LNCaP clone FGC (cell line): ENCODE measurements at regions not wholly inside any gene's neighbourhood (a gene's known extent, or its start where the extent isn't known, plus 50 kb on each side); places are given as distances from the start of the nearest gene placed in this dataset.

ENCODE experiments used
- DNase-seq: peaks from one replicate; pipeline ENCODE4 v3.0.0-alpha.2; 2011; ENCODE audit warnings: low read depth
- H3K4me3 ChIP-seq: 2 replicates; pipeline ENCODE4 v1.5.1; 2011; ENCODE audit warnings: mild to moderate bottlenecking, low read depth, low read length, control low read depth
- TF ChIP-seq, protein P1 (sequence below): IDR thresholded peaks from 2 replicates; pipeline ENCODE4 v1.5.1; 2012; ENCODE audit warnings: mild to moderate bottlenecking; ENCODE audit not compliant: control insufficient read depth, insufficient read depth; ENCODE audit errors: extremely low read depth

DNA sequence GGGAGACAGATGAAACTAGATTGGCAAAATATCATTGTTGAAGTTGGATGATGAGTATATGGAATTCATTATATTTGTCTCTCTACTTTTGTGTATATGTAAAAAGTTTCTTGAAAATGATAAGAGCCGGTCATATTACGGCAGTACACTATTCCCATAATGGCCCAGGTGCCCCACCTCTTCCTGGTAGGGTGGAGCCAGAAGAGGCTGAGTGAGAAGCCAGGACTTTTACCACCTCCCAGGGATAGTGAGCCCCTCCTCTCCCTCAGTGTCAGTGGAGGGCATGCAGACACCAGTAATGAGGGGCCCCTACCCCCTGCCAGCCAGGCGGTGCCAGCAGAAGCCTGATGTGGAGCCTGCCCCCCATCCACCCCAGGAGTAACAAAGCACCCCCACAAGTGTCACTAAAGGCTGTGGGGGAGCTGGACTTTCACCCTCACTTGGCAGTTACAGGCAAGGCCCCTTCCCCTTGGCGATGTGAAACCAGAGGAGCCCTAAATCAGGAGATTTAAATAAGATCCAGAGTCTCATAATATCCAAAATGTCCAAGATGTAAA lies 198.9 kb upstream of the RBBP8 start:
- TF ChIP-seq, protein P1, sequence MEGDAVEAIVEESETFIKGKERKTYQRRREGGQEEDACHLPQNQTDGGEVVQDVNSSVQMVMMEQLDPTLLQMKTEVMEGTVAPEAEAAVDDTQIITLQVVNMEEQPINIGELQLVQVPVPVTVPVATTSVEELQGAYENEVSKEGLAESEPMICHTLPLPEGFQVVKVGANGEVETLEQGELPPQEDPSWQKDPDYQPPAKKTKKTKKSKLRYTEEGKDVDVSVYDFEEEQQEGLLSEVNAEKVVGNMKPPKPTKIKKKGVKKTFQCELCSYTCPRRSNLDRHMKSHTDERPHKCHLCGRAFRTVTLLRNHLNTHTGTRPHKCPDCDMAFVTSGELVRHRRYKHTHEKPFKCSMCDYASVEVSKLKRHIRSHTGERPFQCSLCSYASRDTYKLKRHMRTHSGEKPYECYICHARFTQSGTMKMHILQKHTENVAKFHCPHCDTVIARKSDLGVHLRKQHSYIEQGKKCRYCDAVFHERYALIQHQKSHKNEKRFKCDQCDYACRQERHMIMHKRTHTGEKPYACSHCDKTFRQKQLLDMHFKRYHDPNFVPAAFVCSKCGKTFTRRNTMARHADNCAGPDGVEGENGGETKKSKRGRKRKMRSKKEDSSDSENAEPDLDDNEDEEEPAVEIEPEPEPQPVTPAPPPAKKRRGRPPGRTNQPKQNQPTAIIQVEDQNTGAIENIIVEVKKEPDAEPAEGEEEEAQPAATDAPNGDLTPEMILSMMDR = no peak
- H3K4me3 ChIP-seq = no peak overlapping the region
- no peak for DNase-seq

DNA sequence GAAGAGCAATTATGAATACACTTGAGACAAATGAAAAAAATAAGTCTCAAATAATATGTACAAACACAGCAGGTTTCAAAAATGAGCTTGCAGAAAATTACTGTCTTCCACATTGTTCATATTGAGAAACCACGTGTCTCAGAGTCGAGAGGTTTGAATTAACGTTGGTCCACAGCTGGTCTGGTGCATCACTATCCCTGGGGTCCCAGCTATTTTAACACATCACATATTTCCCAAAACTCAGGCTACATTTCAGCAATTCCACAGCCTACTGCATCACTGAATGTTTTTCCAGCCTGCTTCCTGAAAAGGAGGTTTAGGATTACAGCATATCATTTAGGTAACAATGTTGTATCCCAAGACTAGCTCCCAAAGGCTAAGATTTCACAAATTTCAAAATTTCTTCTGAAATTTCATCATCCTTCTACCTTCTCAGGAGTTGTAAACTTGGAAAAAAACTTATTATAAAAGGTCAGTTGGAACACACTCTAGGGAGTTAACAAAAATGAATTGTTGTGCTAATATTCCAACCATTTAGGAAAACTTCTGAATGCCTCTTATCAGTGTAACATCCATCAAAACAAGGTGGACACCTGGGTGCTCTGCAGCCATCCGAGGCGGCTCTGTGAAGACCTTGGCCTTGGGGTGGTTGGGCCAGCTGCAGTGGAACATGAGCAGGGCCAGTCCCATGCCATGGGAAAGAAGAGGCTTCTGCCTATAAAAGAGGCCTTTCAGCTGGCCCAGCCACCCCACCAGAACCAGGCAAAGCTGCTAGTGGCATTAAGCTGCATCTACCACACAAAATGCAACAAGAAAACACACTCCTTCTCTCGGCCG lies 198.1 kb upstream of the RBBP8 start:
- H3K4me3 ChIP-seq = no peak overlapping the region
- no peak for DNase-seq
- TF ChIP-seq, protein P1 = no peak

- DNase-seq = no peak
- no peak overlapping the region for H3K4me3 ChIP-seq
- TF ChIP-seq, protein P1 = no peak
Measured at GRCh38 chr18:22737054-22737453, 196.1 kb upstream of the RBBP8 start.

GRCh38 chr18:22739061-22739642 lies 194.0 kb upstream of the RBBP8 start:
- TF ChIP-seq, protein P1 = no peak
- H3K4me3 ChIP-seq = no peak overlapping the region
- DNase-seq = no peak

GRCh38 chr18:22739789-22740188 lies 193.3 kb upstream of the RBBP8 start:
- no peak for DNase-seq
- TF ChIP-seq, protein P1 = no peak
- no peak overlapping the region for H3K4me3 ChIP-seq

DNA sequence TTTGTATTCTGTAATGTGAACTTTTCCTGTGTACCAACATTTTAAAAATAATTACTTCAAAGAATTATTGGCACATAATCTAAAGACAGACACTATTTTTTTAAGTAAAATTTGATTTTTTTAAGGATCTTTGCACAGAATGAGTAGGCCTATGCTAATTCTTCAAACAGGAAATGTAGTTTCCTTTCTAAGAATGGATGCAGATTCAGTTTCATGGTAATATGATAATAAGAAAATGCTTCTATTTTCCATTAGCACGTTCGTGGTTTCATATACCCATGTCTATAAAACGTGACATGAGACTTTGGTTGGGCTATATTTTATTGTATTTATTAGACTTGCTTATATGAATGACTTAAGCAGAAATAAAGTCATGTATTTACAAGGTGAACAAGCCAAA lies 191.8 kb upstream of the RBBP8 start:
- no peak for DNase-seq
- TF ChIP-seq, protein P1 = no peak
- H3K4me3 ChIP-seq = no peak overlapping the region
